Endothelial cell (in vitro differentiated cells): ENCODE measurements at regions not wholly inside any gene's neighbourhood (a gene's known extent, or its start where the extent isn't known, plus 50 kb on each side); places are given as distances from the start of the nearest gene placed in this dataset.

Source experiments
- DNase-seq: peaks from one replicate; pipeline ENCODE4 v3.0.0; 2021; ENCODE audit warnings: low spot score
- H3K27ac Mint-ChIP-seq: one replicate; pipeline ENCODE4 v1.8.0; 2021; ENCODE audit warnings: mixed read lengths, inconsistent platforms; ENCODE audit not compliant: unreplicated experiment
- H3K27me3 Mint-ChIP-seq: one replicate; pipeline ENCODE4 v1.8.0; 2021; ENCODE audit warnings: mild to moderate bottlenecking, moderate library complexity, mixed read lengths, inconsistent platforms; ENCODE audit not compliant: unreplicated experiment
- H3K36me3 Mint-ChIP-seq: one replicate; pipeline ENCODE4 v1.8.0; 2021; ENCODE audit warnings: mild to moderate bottlenecking, low read depth, mixed read lengths, inconsistent platforms; ENCODE audit not compliant: unreplicated experiment
- H3K4me1 Mint-ChIP-seq: one replicate; pipeline ENCODE4 v1.8.0; 2021; ENCODE audit warnings: mild to moderate bottlenecking, mixed read lengths, inconsistent platforms; ENCODE audit not compliant: unreplicated experiment
- H3K4me3 Mint-ChIP-seq: one replicate; pipeline ENCODE4 v1.8.0; 2021; ENCODE audit warnings: mild to moderate bottlenecking, mixed read lengths, inconsistent platforms; ENCODE audit not compliant: unreplicated experiment
- H3K9me3 Mint-ChIP-seq: one replicate; pipeline ENCODE4 v1.8.0; 2021; ENCODE audit warnings: mixed read lengths, inconsistent platforms; ENCODE audit not compliant: unreplicated experiment
- CTCF ChIP-seq: fragments of 200-600 bp; sonication (generic); IDR thresholded peaks from one replicate; pipeline ENCODE4 v1.5.0; 2021; ENCODE audit warnings: antibody characterized with exemption; ENCODE audit not compliant: unreplicated experiment

- Mint-ChIP-seq H3K27ac (no peak overlapping the region), H3K4me1 (peaks cover 19% of the 10 kb centered on the region), H3K36me3 (no peaks in the 10 kb centered on the region), H3K9me3 (no peaks in the 10 kb centered on the region), H3K27me3 (peaks cover 9% of the 10 kb centered on the region), H3K4me3 (no peak overlapping the region)
- no peak for DNase-seq
- no peak for TF ChIP-seq CTCF
These were observed 220.3 kb upstream of the RTL1 start for GRCh38 chr14:101123618-101124510.

GRCh38 chr14:101124815-101125214, 221.3 kb upstream of the RTL1 start:
- DNase-seq = no peak
- no peak overlapping the region for H3K4me3 Mint-ChIP-seq
- peaks cover 9% of the 10 kb centered on the region for H3K27me3 Mint-ChIP-seq
- H3K9me3 Mint-ChIP-seq = no peaks in the 10 kb centered on the region
- TF ChIP-seq CTCF = no peak
- H3K4me1 Mint-ChIP-seq = peaks cover 19% of the 10 kb centered on the region
- H3K36me3 Mint-ChIP-seq = peaks cover 3% of the 10 kb centered on the region
- no peak overlapping the region for H3K27ac Mint-ChIP-seq

DNA sequence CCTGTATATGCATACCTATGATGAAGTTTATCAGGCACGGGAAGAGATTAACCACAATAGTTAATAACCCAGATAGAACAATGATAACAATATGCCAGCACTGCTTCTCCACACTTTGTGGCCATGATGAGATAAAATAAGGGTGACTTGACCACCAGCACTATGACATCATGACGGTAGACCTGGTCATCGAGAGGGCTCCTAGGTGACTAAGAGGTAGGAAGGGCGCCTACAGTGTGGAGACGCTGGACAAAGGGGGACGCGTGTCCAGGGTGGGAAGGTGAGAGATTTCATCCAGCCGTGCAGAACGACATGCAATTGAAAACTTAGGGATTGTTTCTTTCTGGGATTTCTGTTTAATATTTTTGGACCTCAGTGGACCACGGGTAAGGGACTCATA, 221.8 kb upstream of the RTL1 start:
- Mint-ChIP-seq H3K4me1 (peaks cover 16% of the 10 kb centered on the region), H3K27ac (no peak overlapping the region), H3K9me3 (no peaks in the 10 kb centered on the region), H3K27me3 (peaks cover 9% of the 10 kb centered on the region), H3K4me3 (no peak overlapping the region), H3K36me3 (peaks cover 4% of the 10 kb centered on the region)
- DNase-seq = no peak
- TF ChIP-seq CTCF = no peak

- H3K4me3 Mint-ChIP-seq = no peak overlapping the region
- H3K27ac Mint-ChIP-seq = no peak overlapping the region
- H3K9me3 Mint-ChIP-seq = no peaks in the 10 kb centered on the region
- peaks cover 4% of the 10 kb centered on the region for H3K36me3 Mint-ChIP-seq
- peaks cover 13% of the 10 kb centered on the region for H3K4me1 Mint-ChIP-seq
- TF ChIP-seq CTCF = no peak
- peaks cover 9% of the 10 kb centered on the region for H3K27me3 Mint-ChIP-seq
- no peak for DNase-seq
These were observed 222.5 kb upstream of the RTL1 start for GRCh38 chr14:101125719-101126651.
